ENCODE measurements at regions not wholly inside any gene's neighbourhood (a gene's known extent, or its start where the extent isn't known, plus 50 kb on each side); places are given as distances from the start of the nearest gene placed in this dataset.
"Not testable (repeated sequence)": the region's sequence is repeated elsewhere in the genome, so short reads cannot be mapped to it uniquely, and the experiment has no call there.

GRCh38 chr6:27668442-27669294, 195.8 kb upstream of the ZNF184 start:
- peak; percentile 66 for DNase-seq

GRCh38 chr6:27667657-27668441, 194.9 kb upstream of the ZNF184 start:
- no peak for DNase-seq

GRCh38 chr6:27667016-27667656, 194.2 kb upstream of the ZNF184 start:
- no peak for DNase-seq

GRCh38 chr6:27662769-27663168, 189.9 kb upstream of the ZNF184 start:
- no peak for DNase-seq

- DNase-seq, result not testable (repeated sequence)
Observed at GRCh38 chr6:27662212-27662611, 189.3 kb upstream of the ZNF184 start.

GRCh38 chr6:27653143-27653825, 180.4 kb upstream of the ZNF184 start:
- not testable (repeated sequence) for DNase-seq

- DNase-seq, result no peak
Observed at GRCh38 chr6:27651371-27651732, 178.4 kb upstream of the ZNF184 start.

GRCh38 chr6:27650620-27651370, 177.9 kb upstream of the ZNF184 start:
- peak; percentile 39 for DNase-seq

GRCh38 chr6:27644528-27644927, 171.6 kb upstream of the ZNF184 start:
- no peak for DNase-seq

- DNase-seq, result no peak
Observed at GRCh38 chr6:27642744-27643456, 170.0 kb upstream of the ZNF184 start.

GRCh38 chr6:27635886-27636285, 163.0 kb upstream of the ZNF184 start:
- DNase-seq, result not testable (repeated sequence)

- DNase-seq, result not testable (repeated sequence)
Observed at GRCh38 chr6:27633221-27633688, 160.3 kb upstream of the ZNF184 start.

GRCh38 chr6:27631609-27631916, 158.7 kb upstream of the ZNF184 start:
- no peak for DNase-seq

GRCh38 chr6:27630727-27631608, 158.1 kb upstream of the ZNF184 start:
- DNase-seq, result peak; percentile 32

GRCh38 chr6:27624694-27625262, 151.9 kb upstream of the ZNF184 start:
- no peak for DNase-seq

GRCh38 chr6:27623103-27623502, 150.2 kb upstream of the ZNF184 start:
- no peak for DNase-seq

GRCh38 chr6:27619436-27619835, 146.5 kb upstream of the ZNF184 start:
- no peak for DNase-seq

- DNase-seq, result no peak
Observed at GRCh38 chr6:27617700-27618689, 145.1 kb upstream of the ZNF184 start.
